ENCODE measurements at regions not wholly inside any gene's neighbourhood (a gene's known extent, or its start where the extent isn't known, plus 50 kb on each side); places are given as distances from the start of the nearest gene placed in this dataset.

- TF ChIP-seq CTCF (IDR thresholded peaks at IDR 0.05), result no peak
- H3K27me3 Mint-ChIP-seq (ENCODE audit: unreplicated experiment), result no peaks in the 10 kb centered on the region
- H3K9me3 Mint-ChIP-seq (ENCODE audit: unreplicated experiment), result no peaks in the 10 kb centered on the region
- no peaks in the 10 kb centered on the region for H3K4me1 Mint-ChIP-seq (ENCODE audit: unreplicated experiment)
- H3K36me3 Mint-ChIP-seq (ENCODE audit: unreplicated experiment), result no peaks in the 10 kb centered on the region
- H3K27ac Mint-ChIP-seq (ENCODE audit: unreplicated experiment), result no peak overlapping the region
- no peak overlapping the region for H3K4me3 Mint-ChIP-seq (ENCODE audit: unreplicated experiment)
- no peak for DNase-seq (ENCODE audit: extremely low spot score, unreplicated experiment)
Observed at GRCh38 chr1:81050390-81050789, 750.3 kb upstream of the ADGRL2 start.

- Mint-ChIP-seq H3K4me1 (ENCODE audit: unreplicated experiment) (no peaks in the 10 kb centered on the region), H3K4me3 (ENCODE audit: unreplicated experiment) (no peak overlapping the region), H3K27me3 (ENCODE audit: unreplicated experiment) (no peaks in the 10 kb centered on the region), H3K9me3 (ENCODE audit: unreplicated experiment) (no peaks in the 10 kb centered on the region), H3K36me3 (ENCODE audit: unreplicated experiment) (no peaks in the 10 kb centered on the region), H3K27ac (ENCODE audit: unreplicated experiment) (no peak overlapping the region)
- no peak for TF ChIP-seq CTCF (IDR thresholded peaks at IDR 0.05)
- no peak for DNase-seq (ENCODE audit: extremely low spot score, unreplicated experiment)
Observed at GRCh38 chr1:81044708-81045107, 756.0 kb upstream of the ADGRL2 start.

GRCh38 chr1:81042225-81042624, 758.5 kb upstream of the ADGRL2 start:
- no peak overlapping the region for H3K4me3 Mint-ChIP-seq (ENCODE audit: unreplicated experiment)
- no peaks in the 10 kb centered on the region for H3K9me3 Mint-ChIP-seq (ENCODE audit: unreplicated experiment)

GRCh38 chr1:81034291-81034690, 766.4 kb upstream of the ADGRL2 start:
- H3K4me3 Mint-ChIP-seq (ENCODE audit: unreplicated experiment), result no peak overlapping the region
- no peaks in the 10 kb centered on the region for H3K27me3 Mint-ChIP-seq (ENCODE audit: unreplicated experiment)
- TF ChIP-seq CTCF (IDR thresholded peaks at IDR 0.05), result no peak
- H3K27ac Mint-ChIP-seq (ENCODE audit: unreplicated experiment), result no peak overlapping the region
- DNase-seq (ENCODE audit: extremely low spot score, unreplicated experiment), result no peak
- no peaks in the 10 kb centered on the region for H3K36me3 Mint-ChIP-seq (ENCODE audit: unreplicated experiment)
- H3K9me3 Mint-ChIP-seq (ENCODE audit: unreplicated experiment), result no peaks in the 10 kb centered on the region
- peaks cover 5% of the 10 kb centered on the region for H3K4me1 Mint-ChIP-seq (ENCODE audit: unreplicated experiment)

More at GRCh38 chr1:81042225-81042624, 758.5 kb upstream of the ADGRL2 start:
- DNase-seq (ENCODE audit: extremely low spot score, unreplicated experiment), result no peak
- Mint-ChIP-seq H3K4me1 (ENCODE audit: unreplicated experiment) (no peaks in the 10 kb centered on the region), H3K27ac (ENCODE audit: unreplicated experiment) (no peak overlapping the region), H3K27me3 (ENCODE audit: unreplicated experiment) (no peaks in the 10 kb centered on the region), H3K36me3 (ENCODE audit: unreplicated experiment) (no peaks in the 10 kb centered on the region)
- TF ChIP-seq CTCF (IDR thresholded peaks at IDR 0.05), result no peak

GRCh38 chr1:81032973-81033425, 767.7 kb upstream of the ADGRL2 start:
- DNase-seq (ENCODE audit: extremely low spot score, unreplicated experiment), result no peak

More at GRCh38 chr1:81032973-81033425, 767.7 kb upstream of the ADGRL2 start:
- Mint-ChIP-seq H3K4me1 (ENCODE audit: unreplicated experiment) (peaks cover 5% of the 10 kb centered on the region), H3K27ac (ENCODE audit: unreplicated experiment) (no peak overlapping the region), H3K36me3 (ENCODE audit: unreplicated experiment) (no peaks in the 10 kb centered on the region), H3K9me3 (ENCODE audit: unreplicated experiment) (no peaks in the 10 kb centered on the region), H3K4me3 (ENCODE audit: unreplicated experiment) (no peak overlapping the region), H3K27me3 (ENCODE audit: unreplicated experiment) (no peaks in the 10 kb centered on the region)
- TF ChIP-seq CTCF (IDR thresholded peaks at IDR 0.05), result no peak
